HG03159 (cell line): ENCODE measurements at regions not wholly inside any gene's neighbourhood (a gene's known extent, or its start where the extent isn't known, plus 50 kb on each side); places are given as distances from the start of the nearest gene placed in this dataset.
"Not testable (repeated sequence)": the region's sequence is repeated elsewhere in the genome, so short reads cannot be mapped to it uniquely, and the experiment has no call there.

Experiments used
- ATAC-seq: cut with Tn5 transposase; IDR thresholded peaks from one replicate; pipeline ENCODE4 v1.9.1; 2021; ENCODE audit warnings: mild to moderate bottlenecking, moderate library complexity; ENCODE audit not compliant: unreplicated experiment

- no peak for ATAC-seq
Measured at GRCh38 chr10:105592468-105592867, 951.4 kb downstream of the SORCS3 start.

- ATAC-seq, result no peak
Measured at GRCh38 chr10:105586451-105587098, 945.5 kb downstream of the SORCS3 start.

- no peak for ATAC-seq
Measured at GRCh38 chr10:105585753-105586152, 944.7 kb downstream of the SORCS3 start.

GRCh38 chr10:105585171-105585570 is 944.1 kb downstream of the SORCS3 start:
- no peak for ATAC-seq

GRCh38 chr10:105579112-105579511 is 938.0 kb downstream of the SORCS3 start:
- ATAC-seq, result no peak

GRCh38 chr10:105577865-105578607 is 936.9 kb downstream of the SORCS3 start:
- ATAC-seq, result no peak

- no peak for ATAC-seq
Measured at GRCh38 chr10:105559333-105560097, 918.4 kb downstream of the SORCS3 start.

- ATAC-seq, result not testable (repeated sequence)
Measured at GRCh38 chr10:105550453-105550852, 909.4 kb downstream of the SORCS3 start.

- ATAC-seq, result no peak
Measured at GRCh38 chr10:105549731-105550130, 908.6 kb downstream of the SORCS3 start.

- no peak for ATAC-seq
Measured at GRCh38 chr10:105545101-105545500, 904.0 kb downstream of the SORCS3 start.

GRCh38 chr10:105540381-105540780 is 899.3 kb downstream of the SORCS3 start:
- no peak for ATAC-seq

- ATAC-seq, result no peak
Measured at GRCh38 chr10:105538874-105539273, 897.8 kb downstream of the SORCS3 start.

GRCh38 chr10:105535478-105535877 is 894.4 kb downstream of the SORCS3 start:
- no peak for ATAC-seq

- no peak for ATAC-seq
Measured at GRCh38 chr10:105534086-105534485, 893.0 kb downstream of the SORCS3 start.

GRCh38 chr10:105516511-105516910 is 875.4 kb downstream of the SORCS3 start:
- ATAC-seq, result no peak

GRCh38 chr10:105514106-105514505 is 873.0 kb downstream of the SORCS3 start:
- ATAC-seq, result no peak

- no peak for ATAC-seq
Measured at GRCh38 chr10:105509517-105509916, 868.4 kb downstream of the SORCS3 start.

GRCh38 chr10:105506262-105506661 is 865.2 kb downstream of the SORCS3 start:
- ATAC-seq, result no peak

GRCh38 chr10:105503714-105504113 is 862.6 kb downstream of the SORCS3 start:
- ATAC-seq, result no peak

GRCh38 chr10:105502058-105502457 is 861.0 kb downstream of the SORCS3 start:
- no peak for ATAC-seq

GRCh38 chr10:105494944-105495343 is 853.9 kb downstream of the SORCS3 start:
- ATAC-seq, result no peak

- ATAC-seq, result no peak
Measured at GRCh38 chr10:105494303-105494702, 853.2 kb downstream of the SORCS3 start.
